GM12878 (cell line): ENCODE measurements at regions not wholly inside any gene's neighbourhood (a gene's known extent, or its start where the extent isn't known, plus 50 kb on each side); places are given as distances from the start of the nearest gene placed in this dataset.

ENCODE experiments used
- ATAC-seq: fragments of 200-7000 bp; cut with Tn5 transposase; 3 replicates; pipeline ENCODE4 v1.9.1; 2020; ENCODE audit warnings: mild to moderate bottlenecking, moderate library complexity
- BruUV-seq: library from RNA; stranded (reverse); fragments of 400-500 nt; replicated peaks from 2 replicates; lab custom pipeline; 2021; lab: Mats Ljungman, UMichigan
- CTCF ChIA-PET: fragments of 300-600 bp; sonication (Branson Sonifier 250); formaldehyde crosslinking; extraction: SDS; loops from one replicate; lab custom pipeline; 2021; ENCODE audit warnings: inconsistent platforms; lab: Yijun Ruan, JAX
- POLR2A ChIA-PET: fragments of 350-600 bp; formaldehyde crosslinking; extraction: SDS; loops from one replicate; lab custom pipeline; 2021; ENCODE audit warnings: inconsistent platforms; lab: Charles Lee
- RAD21 ChIA-PET: fragments of 300-600 bp; sonication (Branson Sonifier 250); formaldehyde crosslinking; loops from one replicate; lab custom pipeline; 2023; ENCODE audit warnings: antibody characterized with exemption; ENCODE audit not compliant: unreplicated experiment; lab: Charles Lee
- SMC1A ChIA-PET: fragments of 300-600 bp; sonication (Branson Sonifier 250); formaldehyde crosslinking; loops from one replicate; lab custom pipeline; 2023; ENCODE audit not compliant: unreplicated experiment, uncharacterized antibody; lab: Charles Lee
- DNase-seq: peaks from one replicate; pipeline ENCODE4 v3.0.0-alpha.2; 2011; ENCODE audit warnings: low read depth, low spot score
- FAIRE-seq: peaks from 3 replicates; lab custom pipeline; 2011; peaks lifted over from hg19 to GRCh38; lab: Jason Lieb, UNC
- H2AFZ ChIP-seq: 2 replicates; pipeline ENCODE4 v1.6.0; 2011; ENCODE audit warnings: low read depth, low read length, control low read depth; ENCODE audit not compliant: control insufficient read depth
- H3K27ac ChIP-seq: 2 replicates; pipeline ENCODE4 v1.5.1; 2011; ENCODE audit warnings: control low read depth; ENCODE audit not compliant: control insufficient read depth, insufficient read depth
- H3K27me3 ChIP-seq, 2 experiments: replicated peaks in 1 of 2; 2 replicates each; pipeline versions ENCODE4 v1.6.0 to v1.6.1; 2011; ENCODE audit warnings: low read length in 1 of 2; ENCODE audit not compliant: control insufficient read depth in 2 of 2, insufficient read depth in 2 of 2
- H3K36me3 ChIP-seq, 2 experiments: 2 replicates each; pipeline ENCODE4 v1.5.1; 2011; ENCODE audit warnings: low read length in 1 of 2; ENCODE audit not compliant: control insufficient read depth in 2 of 2, insufficient read depth in 2 of 2
- H3K4me1 ChIP-seq: 2 replicates; pipeline ENCODE4 v1.6.1; 2011; ENCODE audit warnings: mild to moderate bottlenecking, low read length, moderate library complexity, mixed read lengths; ENCODE audit not compliant: control insufficient read depth, insufficient read depth
- H3K4me2 ChIP-seq: 2 replicates; pipeline ENCODE4 v1.6.0; 2011; ENCODE audit warnings: control low read depth; ENCODE audit not compliant: control insufficient read depth, insufficient read depth
- H3K4me3 ChIP-seq: fragments of 200-600 bp; sonication (generic); 2 replicates; pipeline ENCODE4 v1.5.1; 2016
- H3K79me2 ChIP-seq: 2 replicates; pipeline ENCODE4 v1.6.0; 2011; ENCODE audit warnings: low read length; ENCODE audit not compliant: control insufficient read depth, insufficient read depth
- H3K9ac ChIP-seq: 2 replicates; pipeline ENCODE4 v1.8.0; 2011; ENCODE audit warnings: low read length, control low read depth, mixed read lengths; ENCODE audit not compliant: control insufficient read depth, insufficient read depth
- H3K9me3 ChIP-seq: replicated peaks from 3 replicates; pipeline ENCODE4 v1.5.1; 2011; ENCODE audit warnings: mild to moderate bottlenecking, low read length; ENCODE audit not compliant: control insufficient read depth, insufficient read depth
- H4K20me1 ChIP-seq: 2 replicates; pipeline ENCODE4 v1.6.0; 2011; ENCODE audit not compliant: control insufficient read depth, insufficient read depth
- GATAD2B ChIP-seq: fragments of 450-650 bp; conservative IDR thresholded peaks from 2 replicates; pipeline ENCODE4 v1.6.1; 2017; ENCODE audit warnings: low read depth, mild to moderate bottlenecking, moderate library complexity
- KAT2A ChIP-seq: conservative IDR thresholded peaks from 2 replicates; pipeline ENCODE4 v1.6.1; 2011; ENCODE audit warnings: low read depth, low read length; ENCODE audit not compliant: control insufficient read depth
- NFXL1 ChIP-seq: fragments of 450-650 bp; IDR thresholded peaks from 2 replicates; pipeline ENCODE4 v1.6.1; 2017; ENCODE audit warnings: antibody characterized with exemption, mild to moderate bottlenecking, borderline replicate concordance
- POU2F2 ChIP-seq: IDR thresholded peaks from 3 replicates; pipeline ENCODE4 v1.6.1; 2011; ENCODE audit warnings: low read depth, mild to moderate bottlenecking, low read length, borderline replicate concordance
- SPI1 ChIP-seq: IDR thresholded peaks from 2 replicates; pipeline ENCODE4 v1.6.1; 2011; ENCODE audit warnings: low read depth, mild to moderate bottlenecking, low read length, moderate library complexity, borderline replicate concordance; ENCODE audit not compliant: insufficient read depth
- TCF3 ChIP-seq: IDR thresholded peaks from 2 replicates; pipeline ENCODE4 v1.6.1; 2012; ENCODE audit warnings: low read depth, mild to moderate bottlenecking, low read length, borderline replicate concordance; ENCODE audit not compliant: insufficient read depth
- WGBS: methylation state at CpG from one replicate; pipeline ENCODE4 v1.1.6; 2016; ENCODE audit warnings: low lambda C conversion rate; ENCODE audit not compliant: insufficient replicate concordance, insufficient coverage; ENCODE audit errors: missing lambda C conversion rate; 5-methylcytosine and 5-hydroxymethylcytosine counted together
- in situ Hi-C: fragments of 300-500 bp; cut with MboI; formaldehyde crosslinking; loops from 9 replicates; pipeline ENCODE4 v1.14.3; 2018; ENCODE audit warnings: mixed read lengths
- intact Hi-C: fragments of 100-400 bp; cut with micrococcal nuclease; formaldehyde crosslinking; loops from one replicate; pipeline ENCODE4 v1.14.2; 2022; ENCODE audit not compliant: unreplicated experiment
- TF ChIP-seq, protein P1 (sequence below): IDR thresholded peaks from 2 replicates; pipeline ENCODE4 v1.6.1; 2012; ENCODE audit warnings: mild to moderate bottlenecking, low read depth, low read length
- TF ChIP-seq, protein P2 (sequence below): fragments of 450-650 bp; IDR thresholded peaks from 2 replicates; pipeline ENCODE4 v1.6.1; 2017; ENCODE audit warnings: low read depth, mild to moderate bottlenecking, moderate library complexity
- TF ChIP-seq, protein P3 (sequence below): fragments of 450-650 bp; IDR thresholded peaks from 2 replicates; pipeline ENCODE4 v1.6.1; 2017; ENCODE audit warnings: mild to moderate bottlenecking, low read depth, inconsistent platforms; ENCODE audit not compliant: poor library complexity, severe bottlenecking
- TF ChIP-seq, protein P4 (sequence below): fragments of 450-650 bp; IDR thresholded peaks from 2 replicates; pipeline ENCODE4 v1.6.1; 2016; ENCODE audit warnings: mild to moderate bottlenecking
- TF ChIP-seq, protein P5 (sequence below): fragments of 450-650 bp; IDR thresholded peaks from 2 replicates; pipeline ENCODE4 v1.6.1; 2018; ENCODE audit warnings: mild to moderate bottlenecking, low read depth, moderate library complexity; ENCODE audit not compliant: partially characterized antibody

DNA sequence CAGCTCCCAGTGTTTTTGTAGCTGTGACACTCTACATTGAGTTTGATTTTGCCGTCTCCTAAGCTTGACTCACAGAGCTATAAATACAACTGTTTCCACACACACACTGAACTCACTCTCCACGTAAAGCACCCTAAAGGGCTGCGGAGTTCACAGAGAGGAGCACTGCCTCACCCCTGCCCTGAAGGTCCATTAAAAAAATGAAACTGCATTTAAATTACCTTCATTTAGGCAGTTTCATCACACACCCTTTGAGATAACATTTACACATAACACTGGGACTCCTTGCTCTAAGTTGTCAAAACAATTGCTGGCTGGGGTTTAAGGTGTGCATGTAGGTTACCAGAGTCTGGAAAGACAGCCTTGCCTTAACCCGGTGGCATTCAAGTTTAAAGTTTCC lies 137.1 kb upstream of the MAGI3 start (continued):
- TF ChIP-seq KAT2A = no peak

DNA sequence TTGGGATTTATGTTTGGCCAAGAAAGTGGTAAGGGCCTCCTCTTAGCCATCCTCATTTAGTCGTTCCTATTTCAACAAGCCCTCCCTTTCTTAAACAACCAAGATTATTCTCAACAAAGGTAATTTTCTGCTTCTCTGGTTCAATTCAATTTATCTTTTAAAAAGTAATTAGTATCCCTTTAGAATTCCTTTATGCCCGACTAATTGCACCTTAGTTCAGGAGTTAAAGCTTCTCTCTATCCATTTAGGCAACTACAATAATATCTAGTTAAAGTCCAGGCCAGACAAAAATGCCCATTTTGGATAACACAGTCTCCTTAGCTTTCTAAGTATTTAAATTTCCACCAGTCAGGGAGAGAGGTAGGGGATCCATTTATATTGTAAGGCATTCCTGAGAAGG lies 136.7 kb upstream of the MAGI3 start:
- no TSS peak for BruUV-seq
- intact Hi-C loops = no loop called here
- SMC1A ChIA-PET = no interaction called here
- no peak overlapping the region for H3K4me3 ChIP-seq
- H4K20me1 ChIP-seq = no peaks in the 10 kb centered on the region
- no peak overlapping the region for H3K27ac ChIP-seq
- no peak overlapping the region for H3K9ac ChIP-seq
- H3K4me1 ChIP-seq = no peaks in the 10 kb centered on the region
- no peak overlapping the region for H3K4me2 ChIP-seq
- no peak for ATAC-seq
- CTCF ChIA-PET = no interaction called here
- RAD21 ChIA-PET = no interaction called here
- TF ChIP-seq, protein P1, sequence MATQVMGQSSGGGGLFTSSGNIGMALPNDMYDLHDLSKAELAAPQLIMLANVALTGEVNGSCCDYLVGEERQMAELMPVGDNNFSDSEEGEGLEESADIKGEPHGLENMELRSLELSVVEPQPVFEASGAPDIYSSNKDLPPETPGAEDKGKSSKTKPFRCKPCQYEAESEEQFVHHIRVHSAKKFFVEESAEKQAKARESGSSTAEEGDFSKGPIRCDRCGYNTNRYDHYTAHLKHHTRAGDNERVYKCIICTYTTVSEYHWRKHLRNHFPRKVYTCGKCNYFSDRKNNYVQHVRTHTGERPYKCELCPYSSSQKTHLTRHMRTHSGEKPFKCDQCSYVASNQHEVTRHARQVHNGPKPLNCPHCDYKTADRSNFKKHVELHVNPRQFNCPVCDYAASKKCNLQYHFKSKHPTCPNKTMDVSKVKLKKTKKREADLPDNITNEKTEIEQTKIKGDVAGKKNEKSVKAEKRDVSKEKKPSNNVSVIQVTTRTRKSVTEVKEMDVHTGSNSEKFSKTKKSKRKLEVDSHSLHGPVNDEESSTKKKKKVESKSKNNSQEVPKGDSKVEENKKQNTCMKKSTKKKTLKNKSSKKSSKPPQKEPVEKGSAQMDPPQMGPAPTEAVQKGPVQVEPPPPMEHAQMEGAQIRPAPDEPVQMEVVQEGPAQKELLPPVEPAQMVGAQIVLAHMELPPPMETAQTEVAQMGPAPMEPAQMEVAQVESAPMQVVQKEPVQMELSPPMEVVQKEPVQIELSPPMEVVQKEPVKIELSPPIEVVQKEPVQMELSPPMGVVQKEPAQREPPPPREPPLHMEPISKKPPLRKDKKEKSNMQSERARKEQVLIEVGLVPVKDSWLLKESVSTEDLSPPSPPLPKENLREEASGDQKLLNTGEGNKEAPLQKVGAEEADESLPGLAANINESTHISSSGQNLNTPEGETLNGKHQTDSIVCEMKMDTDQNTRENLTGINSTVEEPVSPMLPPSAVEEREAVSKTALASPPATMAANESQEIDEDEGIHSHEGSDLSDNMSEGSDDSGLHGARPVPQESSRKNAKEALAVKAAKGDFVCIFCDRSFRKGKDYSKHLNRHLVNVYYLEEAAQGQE = no peak
- TF ChIP-seq POU2F2 (no peak), TCF3 (no peak), NFXL1 (no peak), GATAD2B (no peak), SPI1 (no peak)
- TF ChIP-seq, protein P2, sequence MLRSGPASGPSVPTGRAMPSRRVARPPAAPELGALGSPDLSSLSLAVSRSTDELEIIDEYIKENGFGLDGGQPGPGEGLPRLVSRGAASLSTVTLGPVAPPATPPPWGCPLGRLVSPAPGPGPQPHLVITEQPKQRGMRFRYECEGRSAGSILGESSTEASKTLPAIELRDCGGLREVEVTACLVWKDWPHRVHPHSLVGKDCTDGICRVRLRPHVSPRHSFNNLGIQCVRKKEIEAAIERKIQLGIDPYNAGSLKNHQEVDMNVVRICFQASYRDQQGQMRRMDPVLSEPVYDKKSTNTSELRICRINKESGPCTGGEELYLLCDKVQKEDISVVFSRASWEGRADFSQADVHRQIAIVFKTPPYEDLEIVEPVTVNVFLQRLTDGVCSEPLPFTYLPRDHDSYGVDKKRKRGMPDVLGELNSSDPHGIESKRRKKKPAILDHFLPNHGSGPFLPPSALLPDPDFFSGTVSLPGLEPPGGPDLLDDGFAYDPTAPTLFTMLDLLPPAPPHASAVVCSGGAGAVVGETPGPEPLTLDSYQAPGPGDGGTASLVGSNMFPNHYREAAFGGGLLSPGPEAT = no peak
- TF ChIP-seq, protein P3, sequence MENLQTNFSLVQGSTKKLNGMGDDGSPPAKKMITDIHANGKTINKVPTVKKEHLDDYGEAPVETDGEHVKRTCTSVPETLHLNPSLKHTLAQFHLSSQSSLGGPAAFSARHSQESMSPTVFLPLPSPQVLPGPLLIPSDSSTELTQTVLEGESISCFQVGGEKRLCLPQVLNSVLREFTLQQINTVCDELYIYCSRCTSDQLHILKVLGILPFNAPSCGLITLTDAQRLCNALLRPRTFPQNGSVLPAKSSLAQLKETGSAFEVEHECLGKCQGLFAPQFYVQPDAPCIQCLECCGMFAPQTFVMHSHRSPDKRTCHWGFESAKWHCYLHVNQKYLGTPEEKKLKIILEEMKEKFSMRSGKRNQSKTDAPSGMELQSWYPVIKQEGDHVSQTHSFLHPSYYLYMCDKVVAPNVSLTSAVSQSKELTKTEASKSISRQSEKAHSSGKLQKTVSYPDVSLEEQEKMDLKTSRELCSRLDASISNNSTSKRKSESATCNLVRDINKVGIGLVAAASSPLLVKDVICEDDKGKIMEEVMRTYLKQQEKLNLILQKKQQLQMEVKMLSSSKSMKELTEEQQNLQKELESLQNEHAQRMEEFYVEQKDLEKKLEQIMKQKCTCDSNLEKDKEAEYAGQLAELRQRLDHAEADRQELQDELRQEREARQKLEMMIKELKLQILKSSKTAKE = no peak
- TF ChIP-seq, protein P4, sequence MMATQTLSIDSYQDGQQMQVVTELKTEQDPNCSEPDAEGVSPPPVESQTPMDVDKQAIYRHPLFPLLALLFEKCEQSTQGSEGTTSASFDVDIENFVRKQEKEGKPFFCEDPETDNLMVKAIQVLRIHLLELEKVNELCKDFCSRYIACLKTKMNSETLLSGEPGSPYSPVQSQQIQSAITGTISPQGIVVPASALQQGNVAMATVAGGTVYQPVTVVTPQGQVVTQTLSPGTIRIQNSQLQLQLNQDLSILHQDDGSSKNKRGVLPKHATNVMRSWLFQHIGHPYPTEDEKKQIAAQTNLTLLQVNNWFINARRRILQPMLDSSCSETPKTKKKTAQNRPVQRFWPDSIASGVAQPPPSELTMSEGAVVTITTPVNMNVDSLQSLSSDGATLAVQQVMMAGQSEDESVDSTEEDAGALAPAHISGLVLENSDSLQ = no peak
- TF ChIP-seq, protein P5, sequence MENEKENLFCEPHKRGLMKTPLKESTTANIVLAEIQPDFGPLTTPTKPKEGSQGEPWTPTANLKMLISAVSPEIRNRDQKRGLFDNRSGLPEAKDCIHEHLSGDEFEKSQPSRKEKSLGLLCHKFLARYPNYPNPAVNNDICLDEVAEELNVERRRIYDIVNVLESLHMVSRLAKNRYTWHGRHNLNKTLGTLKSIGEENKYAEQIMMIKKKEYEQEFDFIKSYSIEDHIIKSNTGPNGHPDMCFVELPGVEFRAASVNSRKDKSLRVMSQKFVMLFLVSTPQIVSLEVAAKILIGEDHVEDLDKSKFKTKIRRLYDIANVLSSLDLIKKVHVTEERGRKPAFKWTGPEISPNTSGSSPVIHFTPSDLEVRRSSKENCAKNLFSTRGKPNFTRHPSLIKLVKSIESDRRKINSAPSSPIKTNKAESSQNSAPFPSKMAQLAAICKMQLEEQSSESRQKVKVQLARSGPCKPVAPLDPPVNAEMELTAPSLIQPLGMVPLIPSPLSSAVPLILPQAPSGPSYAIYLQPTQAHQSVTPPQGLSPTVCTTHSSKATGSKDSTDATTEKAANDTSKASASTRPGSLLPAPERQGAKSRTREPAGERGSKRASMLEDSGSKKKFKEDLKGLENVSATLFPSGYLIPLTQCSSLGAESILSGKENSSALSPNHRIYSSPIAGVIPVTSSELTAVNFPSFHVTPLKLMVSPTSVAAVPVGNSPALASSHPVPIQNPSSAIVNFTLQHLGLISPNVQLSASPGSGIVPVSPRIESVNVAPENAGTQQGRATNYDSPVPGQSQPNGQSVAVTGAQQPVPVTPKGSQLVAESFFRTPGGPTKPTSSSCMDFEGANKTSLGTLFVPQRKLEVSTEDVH = no peak
- 4% methylated on average over 2 of the region's 2 CpGs for WGBS
- no peak for DNase-seq
- FAIRE-seq = no peak
- no peak overlapping the region for H2AFZ ChIP-seq
- H3K79me2 ChIP-seq = no peaks in the 10 kb centered on the region
- no peaks in the 10 kb centered on the region for H3K9me3 ChIP-seq
- in situ Hi-C loops = no loop called here
- H3K36me3 ChIP-seq = no peaks in the 10 kb centered on the region
- POLR2A ChIA-PET = no interaction called here
- no peaks in the 10 kb centered on the region for H3K27me3 ChIP-seq
